ENCODE measurements at regions not wholly inside any gene's neighbourhood (a gene's known extent, or its start where the extent isn't known, plus 50 kb on each side); places are given as distances from the start of the nearest gene placed in this dataset.
"Not testable (repeated sequence)": the region's sequence is repeated elsewhere in the genome, so short reads cannot be mapped to it uniquely, and the experiment has no call there.

DNA sequence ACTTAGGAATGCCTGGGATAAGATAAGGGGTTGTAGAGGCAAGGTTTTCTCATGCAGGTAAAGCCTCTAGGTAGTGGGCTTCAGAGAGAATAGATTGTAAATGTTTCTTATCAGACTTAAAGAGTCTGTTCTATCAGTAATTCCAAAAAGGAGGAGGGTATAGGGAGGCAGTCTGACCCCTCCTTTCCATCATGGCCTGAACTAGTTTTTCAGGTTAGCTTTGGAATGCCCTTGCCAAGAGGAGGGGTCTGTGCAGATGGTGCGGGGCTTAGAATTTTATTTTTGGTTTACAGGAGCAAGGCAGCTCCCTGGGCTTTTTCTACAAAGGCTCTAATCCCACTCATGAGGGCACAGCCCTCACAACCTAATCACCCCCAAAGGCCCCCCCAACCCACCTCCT is 135.0 kb downstream of the B3GNT2 start:
- DNase-seq (ENCODE audit: low spot score) = no peak

DNA sequence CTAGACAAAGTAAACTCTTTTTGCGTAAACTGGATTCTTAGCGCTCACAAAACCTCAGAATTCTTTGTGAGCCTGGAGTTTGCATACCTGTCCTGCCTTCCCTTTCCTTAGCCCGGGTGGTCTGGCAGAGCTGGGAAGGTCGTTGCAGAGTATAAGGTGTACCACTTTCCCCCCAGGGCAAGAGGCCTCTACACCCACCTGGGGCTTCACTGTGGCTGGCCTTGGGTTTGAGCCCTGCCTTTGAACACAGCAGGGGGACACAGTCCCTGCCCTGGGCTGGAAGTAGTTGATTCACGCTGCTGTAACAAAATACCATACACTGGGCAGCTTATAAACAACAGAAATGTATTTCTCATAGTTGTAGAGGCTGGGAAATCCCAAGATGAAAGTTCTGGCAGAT is 133.9 kb downstream of the B3GNT2 start:
- no peak for DNase-seq (ENCODE audit: low spot score)

- DNase-seq (ENCODE audit: low spot score) = no peak
Observed at GRCh38 chr2:62326735-62327134, 130.8 kb downstream of the B3GNT2 start.

DNA sequence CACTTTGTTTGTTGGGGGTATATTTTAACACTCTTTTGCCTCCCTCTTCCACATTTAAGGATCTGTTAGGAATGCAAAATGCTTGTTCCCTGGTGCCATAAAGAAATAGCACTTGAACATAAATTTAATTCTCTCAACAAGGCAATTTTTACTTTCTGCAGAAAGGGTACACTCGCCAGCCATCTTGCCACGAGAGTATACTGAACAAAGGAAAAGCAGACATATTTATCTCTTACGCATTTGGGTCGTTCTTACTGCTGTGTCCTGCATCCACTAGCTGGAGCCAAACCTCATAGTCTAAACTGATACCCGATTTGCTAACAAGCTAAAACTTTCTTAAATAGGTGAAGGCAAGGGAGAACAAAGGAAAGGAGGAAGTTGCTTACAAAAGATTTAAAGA is 129.5 kb downstream of the B3GNT2 start:
- no peak for DNase-seq (ENCODE audit: low spot score)

DNA sequence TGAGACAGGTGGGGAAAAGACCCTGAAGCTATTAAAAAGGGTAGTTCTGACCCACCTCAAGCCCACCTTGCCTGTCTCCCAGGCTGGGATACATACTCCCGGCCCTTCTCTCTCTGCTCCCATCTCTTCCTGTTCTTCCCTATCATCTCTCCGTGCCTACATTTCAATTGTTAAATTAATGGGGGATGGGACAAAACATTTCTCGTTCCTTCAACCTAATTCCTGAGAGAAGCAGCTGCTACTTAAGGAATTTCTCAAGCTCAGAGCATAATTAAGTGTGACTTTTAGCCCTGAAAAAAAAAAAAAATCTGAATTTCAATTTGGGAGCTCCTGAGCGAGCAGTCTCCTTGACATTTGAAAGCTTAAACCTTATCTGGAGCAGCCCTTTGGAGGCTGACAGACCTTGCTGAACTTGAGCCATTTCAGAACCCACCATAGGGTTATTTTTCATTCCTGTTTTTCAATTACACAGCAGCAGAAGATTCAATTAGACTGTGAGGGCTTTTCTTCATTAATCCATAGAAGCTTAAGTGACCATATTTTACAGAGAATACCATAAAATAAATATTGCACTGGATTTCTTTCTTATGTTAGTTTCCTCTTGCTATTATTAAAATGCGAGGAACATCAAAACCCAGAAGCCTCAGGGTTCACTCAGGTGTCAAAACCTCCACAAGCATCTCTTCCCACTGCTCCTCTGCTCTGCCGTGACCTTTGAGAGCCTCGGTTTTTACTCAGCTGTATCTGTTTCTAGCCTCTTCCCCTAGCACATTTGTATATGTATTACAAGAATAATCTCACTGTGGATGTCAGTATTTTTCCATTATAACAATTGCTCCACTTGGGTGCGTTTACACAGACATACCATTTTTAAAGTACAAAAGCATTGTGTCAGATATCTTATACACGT is 125.7 kb downstream of the B3GNT2 start:
- DNase-seq (ENCODE audit: low spot score) = no peak

DNA sequence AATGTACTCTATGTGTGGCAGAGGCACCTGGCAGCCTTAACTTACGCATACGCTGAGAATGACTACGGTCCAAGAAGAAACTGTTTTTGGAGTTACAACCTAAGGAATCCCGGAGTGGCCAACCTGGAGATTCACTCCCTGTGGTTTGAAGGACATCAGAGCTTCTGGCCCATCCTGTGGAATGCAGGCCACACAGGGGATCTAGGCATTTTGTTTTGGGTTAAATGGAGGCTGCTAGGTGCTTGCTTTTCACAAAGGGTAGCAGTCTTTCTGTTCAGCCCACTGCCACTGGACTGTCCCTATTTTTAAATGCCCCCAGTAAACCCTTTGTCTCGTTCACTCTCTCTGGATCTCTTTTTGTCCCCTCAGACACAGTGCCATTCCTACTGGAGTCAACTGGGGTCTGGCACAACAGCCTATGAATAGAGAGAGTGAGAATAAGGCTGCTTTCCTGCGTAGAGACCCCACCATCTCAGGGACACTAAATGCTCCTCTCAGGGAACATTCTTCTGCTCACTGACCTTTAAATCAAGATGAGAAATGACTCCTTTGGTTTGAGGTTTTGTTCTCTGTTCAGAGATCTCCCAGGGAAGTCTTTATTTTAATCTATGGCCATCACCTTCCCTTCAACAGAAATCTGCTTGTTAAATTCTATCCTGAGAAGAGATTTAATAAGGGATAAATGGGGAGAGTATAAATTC is 124.9 kb downstream of the B3GNT2 start:
- no peak for DNase-seq (ENCODE audit: low spot score)

DNA sequence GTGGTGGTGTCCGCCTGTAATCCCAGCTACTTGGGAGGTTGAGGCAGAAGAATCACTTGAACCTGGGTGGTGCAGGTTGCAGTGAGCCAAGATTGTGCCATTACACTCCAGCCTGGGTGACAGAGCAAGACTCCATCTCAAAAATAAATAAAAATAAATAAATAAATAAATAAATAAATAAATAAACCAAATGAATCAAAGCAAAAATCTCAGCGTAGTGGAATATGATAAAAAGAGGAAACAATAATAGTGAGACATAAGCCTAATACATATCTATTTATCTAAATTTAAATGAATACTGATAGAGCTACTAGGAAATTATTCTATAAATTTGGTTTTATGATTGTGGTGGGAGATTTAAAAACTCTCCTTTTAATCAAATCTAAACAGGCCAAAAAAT is 124.2 kb downstream of the B3GNT2 start:
- DNase-seq (ENCODE audit: low spot score) = not testable (repeated sequence)

DNA sequence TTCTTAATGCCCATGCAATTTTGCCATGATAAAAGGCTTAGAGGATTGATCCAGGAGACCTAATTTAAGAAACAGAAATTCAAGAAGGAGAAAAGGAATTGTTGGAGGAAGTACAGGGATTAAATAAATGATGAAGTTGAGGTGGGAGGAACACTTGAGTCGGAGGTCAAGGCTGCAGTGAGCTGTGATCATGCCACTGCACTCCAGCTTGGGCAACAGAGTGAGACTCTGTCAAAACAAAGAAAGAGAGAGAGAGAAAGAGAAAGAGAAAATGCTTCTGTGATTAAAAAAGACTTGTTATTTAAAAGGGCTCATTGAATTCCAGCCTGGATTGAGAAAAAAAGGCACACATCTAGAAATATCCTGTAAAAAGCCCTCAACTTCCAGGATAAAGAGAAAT is 123.2 kb downstream of the B3GNT2 start:
- no peak for DNase-seq (ENCODE audit: low spot score)

GRCh38 chr2:62315476-62315875 is 119.6 kb downstream of the B3GNT2 start:
- no peak for DNase-seq (ENCODE audit: low spot score)

GRCh38 chr2:62314291-62314690 is 118.4 kb downstream of the B3GNT2 start:
- no peak for DNase-seq (ENCODE audit: low spot score)

- no peak for DNase-seq (ENCODE audit: low spot score)
Observed at GRCh38 chr2:62313449-62314227, 117.7 kb downstream of the B3GNT2 start.

DNA sequence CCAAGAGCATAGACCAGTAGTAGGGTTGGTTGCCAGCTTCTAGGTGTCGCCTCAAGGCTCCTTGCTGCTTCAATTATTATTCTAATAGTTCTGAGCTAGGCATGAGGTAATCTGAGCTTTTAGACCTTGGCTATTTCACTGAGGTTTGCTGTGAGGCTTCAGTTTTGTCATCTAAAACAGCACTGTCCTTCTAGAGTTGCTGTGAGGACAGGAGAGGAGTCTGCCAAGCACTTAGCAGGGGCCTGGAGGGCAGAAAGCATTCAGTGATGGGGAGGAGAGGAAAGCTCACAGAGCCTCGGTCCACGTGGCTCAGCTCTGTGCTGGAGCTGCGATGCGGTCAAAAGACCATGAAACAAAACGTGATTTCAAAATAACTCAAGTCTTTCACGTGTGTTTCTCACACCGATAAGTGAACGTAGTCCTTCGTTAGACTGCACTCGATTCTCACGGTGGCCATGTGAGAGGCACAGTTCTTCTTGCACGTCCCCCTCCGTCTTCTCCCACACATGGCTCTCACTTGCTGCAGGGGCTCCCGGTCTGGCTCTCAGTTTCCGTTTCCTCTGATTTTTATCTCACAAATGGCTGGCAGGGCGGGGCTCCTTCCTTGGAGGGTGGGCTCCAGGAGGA is 113.7 kb downstream of the B3GNT2 start:
- no peak for DNase-seq (ENCODE audit: low spot score)

DNA sequence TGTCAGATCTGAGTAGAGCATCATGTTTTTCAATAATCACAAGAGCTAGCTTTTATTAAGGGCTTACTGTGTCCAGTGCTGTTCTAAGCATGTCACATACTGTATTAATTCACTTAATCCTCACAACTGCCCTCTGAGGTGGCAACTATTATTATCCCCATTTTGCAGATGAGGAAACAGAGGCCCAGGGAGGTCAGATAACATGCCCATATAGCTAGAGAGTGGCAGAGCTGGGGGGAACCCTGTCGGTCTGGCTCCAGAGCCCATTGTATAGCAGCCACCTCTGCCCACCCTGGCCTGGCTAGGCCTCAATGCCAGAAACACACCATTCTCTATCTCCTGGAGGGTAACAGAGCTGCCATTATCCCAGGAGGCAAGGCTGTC is 113.2 kb downstream of the B3GNT2 start:
- DNase-seq (ENCODE audit: low spot score) = no peak

GRCh38 chr2:62307469-62308389 is 111.8 kb downstream of the B3GNT2 start:
- DNase-seq (ENCODE audit: low spot score) = peak; percentile 27

DNA sequence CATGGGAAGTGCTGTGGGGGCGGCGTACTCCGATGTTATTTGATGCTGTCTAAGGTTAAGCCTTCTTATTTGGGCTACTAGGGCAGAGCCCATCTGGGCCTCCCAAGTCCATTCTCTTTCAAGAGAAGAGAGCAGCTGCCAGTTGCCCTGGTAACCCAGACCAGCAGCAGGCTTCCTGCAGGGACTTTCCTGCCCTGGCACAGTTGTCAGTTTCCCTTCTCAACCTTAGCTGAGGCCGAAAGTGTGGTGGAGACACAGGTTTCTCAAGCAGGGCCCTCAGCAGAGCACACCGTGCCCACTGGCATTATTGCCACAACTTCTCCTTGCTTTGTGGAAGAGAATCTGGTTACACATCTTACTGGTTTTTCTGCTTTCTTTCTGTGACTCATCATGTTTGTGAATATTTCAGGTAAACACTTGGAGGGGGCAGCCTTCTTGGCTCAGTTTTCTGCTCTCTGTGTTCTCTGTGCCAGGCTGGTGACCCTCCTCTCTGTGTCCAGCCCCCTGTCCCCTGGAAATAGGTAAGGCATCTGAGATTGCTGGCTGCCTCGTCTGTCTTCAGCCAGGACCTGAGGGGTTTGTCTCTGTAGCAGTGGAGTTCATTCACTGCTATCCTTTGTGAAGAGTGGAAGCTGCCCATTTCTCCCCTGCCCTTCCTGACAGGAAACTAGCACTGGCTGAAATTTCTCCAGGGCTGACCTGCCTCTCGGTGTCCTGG is 111.0 kb downstream of the B3GNT2 start:
- peak; percentile 56 for DNase-seq (ENCODE audit: low spot score)

DNA sequence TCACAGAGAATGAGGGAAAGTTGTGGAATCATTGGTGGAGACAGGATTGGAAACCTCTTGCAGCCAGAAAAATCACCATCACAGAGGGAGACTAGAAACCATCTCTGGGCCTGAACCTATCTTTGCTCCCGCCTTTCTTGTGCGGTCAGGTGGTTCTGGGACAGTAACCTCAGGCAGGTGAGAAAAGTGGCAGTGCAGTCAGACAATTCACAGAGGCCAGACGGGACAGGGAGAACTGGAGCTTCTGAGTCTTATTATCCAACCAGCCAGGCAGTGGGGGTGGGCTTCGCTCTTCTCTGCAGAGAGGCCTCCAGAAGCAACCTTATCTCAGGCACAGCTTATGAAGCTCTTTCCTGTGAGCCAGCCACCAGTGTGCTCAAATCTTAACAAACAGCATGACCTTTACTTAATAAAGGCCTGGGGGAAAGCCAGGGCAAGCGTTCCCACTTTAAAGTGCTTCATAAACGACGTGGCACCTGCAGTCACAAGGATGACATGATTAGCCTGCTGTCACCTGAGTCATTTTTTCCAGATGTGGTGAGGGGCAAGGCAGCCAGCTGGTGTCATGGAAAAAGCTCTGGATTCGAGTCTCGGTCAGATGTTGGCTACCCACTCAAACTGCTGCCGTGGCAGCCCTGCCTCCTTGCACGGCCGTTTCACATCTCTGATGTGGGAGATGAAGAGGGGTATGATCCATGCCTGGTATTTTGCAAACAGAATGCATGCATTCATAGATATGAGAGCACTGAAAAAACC is 109.7 kb downstream of the B3GNT2 start:
- DNase-seq (ENCODE audit: low spot score) = no peak

- peak; percentile 78 for DNase-seq (ENCODE audit: low spot score)
Observed at GRCh38 chr2:62304429-62305417, 108.8 kb downstream of the B3GNT2 start.

GRCh38 chr2:62303788-62304187 is 107.9 kb downstream of the B3GNT2 start:
- DNase-seq (ENCODE audit: low spot score) = no peak

Data from LoVo (cell line).